ENCODE measurements at regions not wholly inside any gene's neighbourhood (a gene's known extent, or its start where the extent isn't known, plus 50 kb on each side); places are given as distances from the start of the nearest gene placed in this dataset.
A peak's percentile ranks its signal among the peaks of the same experiment; 100 is the strongest.

GRCh38 chrX:97666890-97667289, 783.2 kb downstream of the RPA4 start:
- no peak for DNase-seq (ENCODE audit: low spot score)

DNA sequence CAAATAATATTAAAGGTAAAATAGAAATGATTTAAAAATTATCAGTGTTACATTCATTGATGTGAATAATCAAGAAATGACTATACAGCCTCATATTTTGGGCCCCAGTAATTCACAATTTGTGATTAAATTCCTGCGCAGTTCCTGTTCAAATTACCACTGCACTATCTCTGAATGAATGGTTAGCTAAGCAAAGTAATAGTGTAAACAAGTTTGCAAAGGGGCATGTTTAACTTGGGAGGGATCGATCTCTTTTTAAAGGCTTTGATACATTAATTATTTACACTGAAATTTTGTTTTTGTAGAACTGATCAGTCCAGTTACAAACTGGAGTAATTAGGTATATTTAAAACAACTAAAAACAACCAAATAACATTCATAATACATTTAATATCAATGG, 784.4 kb downstream of the RPA4 start:
- no peak for DNase-seq (ENCODE audit: low spot score)

DNA sequence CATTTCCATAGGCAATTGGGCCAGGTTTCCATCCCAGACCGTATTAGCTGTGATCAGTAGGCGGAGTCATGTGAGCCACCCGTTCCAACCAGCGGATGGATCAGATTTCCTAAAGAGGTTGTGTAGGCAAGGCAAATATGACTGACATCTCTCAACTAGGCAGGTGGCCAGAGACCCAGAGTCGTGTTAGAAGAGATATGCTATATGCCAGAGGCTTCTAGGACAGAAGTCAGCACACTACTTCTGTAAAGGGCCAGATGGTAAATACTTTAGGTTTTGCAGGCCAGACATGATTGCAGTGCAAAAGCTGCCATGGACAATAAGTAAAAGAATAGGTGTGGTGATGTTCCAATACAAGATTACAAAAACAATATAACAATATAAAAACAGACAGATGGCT, 788.4 kb downstream of the RPA4 start:
- DNase-seq (ENCODE audit: low spot score): no peak

DNA sequence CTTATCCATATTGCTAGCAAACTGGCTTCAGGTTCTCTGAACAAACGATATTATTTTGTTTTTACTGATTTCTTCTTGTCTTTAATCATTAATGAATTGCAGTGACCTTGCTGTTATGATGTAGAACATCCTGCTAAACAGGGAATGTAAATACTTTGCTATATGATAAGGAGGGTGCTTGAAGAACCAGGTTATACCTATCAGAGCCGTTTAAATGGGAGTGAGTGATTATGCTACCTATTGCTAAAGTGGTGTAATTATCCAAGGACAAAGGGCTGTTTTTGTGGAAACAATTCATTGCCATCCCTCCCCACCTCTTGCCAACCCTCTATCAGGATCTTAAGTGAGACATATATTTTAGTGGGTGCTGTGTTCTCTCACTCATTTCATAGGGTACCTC, 788.9 kb downstream of the RPA4 start:
- no peak for DNase-seq (ENCODE audit: low spot score)

GRCh38 chrX:97673135-97673534, 789.4 kb downstream of the RPA4 start:
- no peak for DNase-seq (ENCODE audit: low spot score)

GRCh38 chrX:97682991-97683840, 799.5 kb downstream of the RPA4 start:
- DNase-seq (ENCODE audit: low spot score): no peak

DNA sequence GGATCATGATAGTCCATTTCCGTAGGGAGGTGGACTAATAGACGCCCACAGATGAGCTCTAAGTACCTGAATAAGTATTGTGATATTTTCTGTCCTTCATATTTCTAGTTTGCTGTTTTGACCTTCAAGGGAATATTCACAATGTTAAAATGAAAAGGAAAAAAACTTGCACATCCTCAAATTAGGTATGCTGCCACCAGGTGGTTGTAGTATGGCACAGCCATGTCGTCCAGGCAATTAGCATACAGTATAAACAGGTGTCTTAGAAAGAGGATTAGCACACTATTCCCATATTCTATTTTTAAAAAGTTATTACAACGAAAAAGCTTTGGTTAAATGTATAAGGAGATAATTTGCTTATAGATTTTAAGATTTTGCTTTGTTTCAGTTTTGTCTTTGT, 802.0 kb downstream of the RPA4 start:
- DNase-seq (ENCODE audit: low spot score): peak; percentile 55

- DNase-seq (ENCODE audit: low spot score): no peak
These were observed 808.3 kb downstream of the RPA4 start for GRCh38 chrX:97691901-97692455.

- no peak for DNase-seq (ENCODE audit: low spot score)
These were observed 808.9 kb downstream of the RPA4 start for GRCh38 chrX:97692575-97692974.

DNA sequence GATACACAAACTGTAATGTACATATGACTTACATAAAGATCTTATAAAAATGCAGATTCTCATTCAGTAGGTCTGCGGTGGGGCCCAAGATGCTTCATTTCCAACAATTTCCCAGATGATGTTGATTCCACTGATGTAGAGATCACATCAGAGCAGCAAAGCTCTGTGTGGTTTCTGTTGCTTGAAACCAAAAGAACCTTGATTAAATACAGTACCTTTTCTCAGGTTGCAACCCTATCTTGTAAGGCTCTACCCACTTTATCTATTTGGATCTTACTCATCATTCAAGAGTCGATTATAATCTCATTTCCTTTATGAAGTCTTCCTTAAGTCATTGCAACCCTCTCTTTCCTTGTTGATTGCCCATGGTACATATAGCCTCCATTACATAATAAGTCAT, 816.8 kb downstream of the RPA4 start:
- no peak for DNase-seq (ENCODE audit: low spot score)

- no peak for DNase-seq (ENCODE audit: low spot score)
These were observed 820.8 kb downstream of the RPA4 start for GRCh38 chrX:97704474-97704873.

- DNase-seq (ENCODE audit: low spot score): no peak
These were observed 821.2 kb downstream of the RPA4 start for GRCh38 chrX:97704881-97705280.

DNA sequence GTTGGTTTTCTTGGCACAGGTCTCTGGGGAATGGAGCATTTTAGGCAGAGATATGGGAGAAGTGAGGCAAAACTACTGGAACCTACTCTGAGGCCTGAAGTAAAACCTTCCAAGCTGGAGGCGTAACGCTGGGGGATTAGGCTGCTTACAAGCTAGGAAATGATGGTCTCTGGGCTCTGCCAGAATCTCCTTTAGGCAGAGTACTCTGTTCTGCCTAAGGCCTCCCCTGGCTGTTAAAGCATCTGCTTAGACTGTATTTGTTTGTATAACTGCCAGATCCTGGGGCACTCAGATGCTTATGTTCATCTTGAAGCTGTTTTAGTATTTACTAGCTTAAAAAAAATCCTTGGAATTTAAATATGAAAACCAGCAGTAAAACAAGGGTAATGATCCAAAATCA, 822.2 kb downstream of the RPA4 start:
- peak; percentile 6 for DNase-seq (ENCODE audit: low spot score)

- DNase-seq (ENCODE audit: low spot score): no peak
These were observed 830.4 kb downstream of the RPA4 start for GRCh38 chrX:97714072-97714471.

- DNase-seq (ENCODE audit: low spot score): no peak
These were observed 844.5 kb downstream of the RPA4 start for GRCh38 chrX:97728215-97728614.

DNA sequence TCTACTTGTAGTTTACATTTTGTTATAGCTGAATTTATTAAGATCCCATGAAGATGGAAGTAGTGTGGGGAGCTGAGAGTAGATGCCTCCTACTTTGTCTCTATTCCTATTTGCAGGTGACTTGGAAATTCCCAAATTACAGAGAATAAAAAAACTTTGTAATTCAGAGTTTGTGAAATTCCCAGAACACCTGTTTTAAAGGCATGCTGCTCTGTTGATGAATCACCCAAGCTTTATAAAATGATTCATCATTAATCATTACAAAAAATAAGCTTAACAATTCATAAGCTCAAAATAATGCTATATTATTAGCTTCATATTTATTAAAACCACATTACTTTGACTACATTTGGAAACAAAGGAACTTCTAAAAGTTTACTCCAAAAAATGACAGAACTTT, 856.3 kb downstream of the RPA4 start:
- no peak for DNase-seq (ENCODE audit: low spot score)

- DNase-seq (ENCODE audit: low spot score): no peak
These were observed 857.2 kb downstream of the RPA4 start for GRCh38 chrX:97740886-97741285.

- DNase-seq (ENCODE audit: low spot score): no peak
These were observed 859.3 kb downstream of the RPA4 start for GRCh38 chrX:97743014-97743413.

DNA sequence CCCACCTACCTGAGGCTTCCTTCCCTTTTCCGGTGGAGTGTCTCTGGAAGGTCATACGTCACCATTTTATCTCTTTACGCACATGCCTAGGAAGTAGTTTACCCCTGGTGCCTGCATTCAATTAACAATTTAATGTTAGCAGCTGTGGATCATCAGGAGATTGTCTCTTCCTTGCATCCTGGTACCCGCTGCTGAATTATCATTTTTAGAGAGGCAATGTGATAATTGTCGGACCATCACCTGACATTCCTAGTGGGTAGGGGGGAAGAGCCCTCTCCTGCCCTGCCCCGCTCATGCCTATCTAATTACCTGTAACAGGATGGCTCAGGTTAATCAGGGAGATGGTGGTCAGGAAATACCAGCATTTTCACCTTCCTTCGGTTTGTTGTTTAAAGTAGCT, 863.6 kb downstream of the RPA4 start:
- DNase-seq (ENCODE audit: low spot score): no peak

- no peak for DNase-seq (ENCODE audit: low spot score)
These were observed 867.3 kb downstream of the RPA4 start for GRCh38 chrX:97751016-97751415.

- no peak for DNase-seq (ENCODE audit: low spot score)
These were observed 868.0 kb downstream of the RPA4 start for GRCh38 chrX:97751735-97752134.

- no peak for DNase-seq (ENCODE audit: low spot score)
These were observed 873.2 kb downstream of the RPA4 start for GRCh38 chrX:97756879-97757278.

GRCh38 chrX:97763391-97763790, 879.7 kb downstream of the RPA4 start:
- no peak for DNase-seq (ENCODE audit: low spot score)

- no peak for DNase-seq (ENCODE audit: low spot score)
These were observed 880.3 kb downstream of the RPA4 start for GRCh38 chrX:97763981-97764380.
